Upper lobe of left lung (tissue), 6 donors: ENCODE measurements at regions not wholly inside any gene's neighbourhood (a gene's known extent, or its start where the extent isn't known, plus 50 kb on each side); places are given as distances from the start of the nearest gene placed in this dataset.

Experiments
- ATAC-seq, 2 donors: fragments of 200-7000 bp; cut with Tn5 transposase; one replicate each; pipeline ENCODE4 v1.9.1; 2022; ENCODE audit warnings: mild to moderate bottlenecking in 2 of 2, moderate library complexity in 2 of 2; ENCODE audit not compliant: low FRiP score in 2 of 2
- DNase-seq, 2 donors: peaks; one replicate each; pipeline ENCODE4 v3.0.0-alpha.2; 2019 to 2020
- H3K27ac ChIP-seq, 4 donors: fragments of 200-600 bp; sonication (generic); one replicate each; pipeline ENCODE4 v1.5.1; 2016 to 2019
- H3K27me3 ChIP-seq, 4 donors: fragments of 200-600 bp; sonication (generic); one replicate each; pipeline ENCODE4 v1.5.1; 2017 to 2019
- H3K36me3 ChIP-seq, 4 donors: fragments of 200-600 bp; sonication (generic); one replicate each; pipeline ENCODE4 v1.5.1; 2016 to 2019
- H3K4me1 ChIP-seq, 4 donors: fragments of 200-600 bp; sonication (generic); one replicate each; pipeline ENCODE4 v1.5.1; 2018 to 2019
- H3K4me3 ChIP-seq, 4 donors: fragments of 200-600 bp; sonication (generic); one replicate each; pipeline ENCODE4 v1.5.1; 2017 to 2019; ENCODE audit warnings: mild to moderate bottlenecking in 2 of 4, moderate library complexity in 1 of 4
- H3K9me3 ChIP-seq, 4 donors: fragments of 200-600 bp; sonication (generic); one replicate each; pipeline ENCODE4 v1.5.1; 2018 to 2019
- CTCF ChIP-seq, 6 experiments: fragments of 450-650 bp in 4 of 6; fragments of 200-600 bp in 2 of 6; sonication (generic) in 2 of 6; IDR thresholded peaks; one replicate each; pipeline ENCODE4 v1.5.1; 2016 to 2019; ENCODE audit warnings: antibody characterized with exemption in 6 of 6
- EP300 ChIP-seq, 4 donors: sonication (generic); formaldehyde crosslinking; IDR thresholded peaks; one replicate each; pipeline ENCODE4 v1.5.1; 2017; ENCODE audit warnings: antibody characterized with exemption in 4 of 4, control low read depth in 2 of 4
- POLR2A ChIP-seq, 4 donors: fragments of 450-650 bp; IDR thresholded peaks; one replicate each; pipeline ENCODE4 v1.5.1; 2016 to 2017; ENCODE audit warnings: antibody characterized with exemption in 4 of 4, mild to moderate bottlenecking in 2 of 4
- POLR2AphosphoS5 ChIP-seq, 2 donors: sonication (generic); formaldehyde crosslinking; IDR thresholded peaks; one replicate each; pipeline ENCODE4 v1.5.1; 2017; ENCODE audit warnings: antibody characterized with exemption in 2 of 2
- WGBS, 2 donors: methylation state at CpG; one replicate each; pipeline ENCODE4 v1.1.5; 2017 to 2018; 5-methylcytosine and 5-hydroxymethylcytosine counted together
- donor health status: DM: no; HTN: no; CAD: no; lungs with moderate emphysema.
- donor health status: DM: no; HTN: yes; CAD: no; lungs with severe emphysema.

- Histone ChIP-seq H3K27ac (no peak overlapping the region), H3K36me3 (no peaks in the 10 kb centered on the region), H3K9me3 (no peaks in the 10 kb centered on the region), H3K27me3 (peaks cover 0 to 15% (median 5%) of the 10 kb centered on the region in 4 donors), H3K4me1 (peaks cover 5 to 16% (median 10%) of the 10 kb centered on the region in 4 donors), H3K4me3 (no peak overlapping the region)
- WGBS, 2 donors, result 24 to 25% methylated on average over 11 to 15 of the region's 15 CpGs
- DNase-seq, result no peak
- peak in 1 of 2 donors; percentile 3 for ATAC-seq
- TF ChIP-seq POLR2AphosphoS5 (IDR thresholded peaks at IDR 0.05) (no peak), EP300 (IDR thresholded peaks at IDR 0.05) (no peak), CTCF (IDR thresholded peaks at IDR 0.05) (no peak), POLR2A (IDR thresholded peaks at IDR 0.05) (no peak)
Measured at GRCh38 chr11:70662691-70663098, 264.4 kb downstream of the CTTN start.

GRCh38 chr11:70663815-70664214 is 265.5 kb downstream of the CTTN start:
- Histone ChIP-seq H3K27ac (no peak overlapping the region), H3K27me3 (peaks cover 0 to 15% (median 5%) of the 10 kb centered on the region in 4 donors), H3K9me3 (no peaks in the 10 kb centered on the region), H3K4me1 (peaks cover 5 to 16% (median 10%) of the 10 kb centered on the region in 4 donors), H3K36me3 (no peaks in the 10 kb centered on the region), H3K4me3 (no peak overlapping the region)
- 75 to 89% methylated on average over 3 to 5 of the region's 5 CpGs for WGBS, 2 donors
- TF ChIP-seq EP300 (IDR thresholded peaks at IDR 0.05), result no peak
- no peak for TF ChIP-seq POLR2AphosphoS5 (IDR thresholded peaks at IDR 0.05)
- no peak for TF ChIP-seq POLR2A (IDR thresholded peaks at IDR 0.05)
- TF ChIP-seq CTCF (IDR thresholded peaks at IDR 0.05), result no peak
- no peak for ATAC-seq
- DNase-seq, result no peak

DNA sequence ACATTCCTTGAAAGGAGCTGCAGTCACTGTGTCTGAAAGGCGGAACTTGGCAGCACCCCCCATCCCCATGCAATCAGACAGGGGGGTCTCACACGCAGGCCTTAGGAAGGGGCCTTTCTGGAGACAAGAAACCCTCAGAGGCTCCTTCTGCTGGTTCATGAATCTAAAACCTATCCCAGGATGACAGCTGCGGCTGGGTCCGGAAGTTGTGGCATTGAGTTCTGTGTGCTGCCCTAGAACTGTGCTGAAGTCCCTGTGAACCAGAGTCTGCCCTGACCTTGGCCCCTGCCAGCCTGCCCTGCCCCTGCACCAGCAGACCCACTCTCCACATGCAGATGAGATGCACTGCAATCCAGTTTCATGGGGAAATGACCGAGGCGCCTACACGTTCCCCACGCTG is 268.0 kb downstream of the CTTN start:
- 86 to 90% methylated on average over 5 to 8 of the region's 8 CpGs for WGBS, 2 donors
- TF ChIP-seq CTCF (IDR thresholded peaks at IDR 0.05), result no peak
- TF ChIP-seq EP300 (IDR thresholded peaks at IDR 0.05), result no peak
- TF ChIP-seq POLR2A (IDR thresholded peaks at IDR 0.05), result no peak
- no peak for TF ChIP-seq POLR2AphosphoS5 (IDR thresholded peaks at IDR 0.05)
- no peak overlapping the region for H3K4me3 ChIP-seq
- ATAC-seq (no peak), DNase-seq (no peak)
- peaks cover 5 to 16% (median 12%) of the 10 kb centered on the region in 4 donors for H3K4me1 ChIP-seq
- H3K9me3 ChIP-seq, result no peaks in the 10 kb centered on the region
- H3K36me3 ChIP-seq, result no peaks in the 10 kb centered on the region
- H3K27ac ChIP-seq, result no peak overlapping the region
- peaks cover 0 to 15% (median 4%) of the 10 kb centered on the region in 4 donors for H3K27me3 ChIP-seq

DNA sequence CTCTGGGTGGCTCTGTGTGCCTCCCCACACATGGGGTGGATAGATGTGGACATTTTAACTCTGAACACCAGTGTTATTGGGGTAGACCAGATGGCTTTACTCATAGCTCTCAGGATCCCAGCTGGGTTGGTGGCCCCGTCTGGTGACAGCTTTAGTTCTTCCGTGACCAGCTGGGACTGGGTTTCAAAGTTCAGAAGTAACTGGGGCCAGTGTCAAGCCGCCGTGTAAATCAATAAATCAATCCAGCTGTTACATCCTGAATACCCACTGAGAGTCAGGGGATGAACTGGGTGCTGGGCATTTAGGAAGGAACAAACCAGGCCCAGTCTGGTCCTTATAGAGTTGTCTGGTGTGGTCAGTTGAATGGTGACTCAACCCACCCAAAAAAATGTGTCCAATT is 269.4 kb downstream of the CTTN start:
- Histone ChIP-seq H3K36me3 (no peaks in the 10 kb centered on the region), H3K9me3 (no peaks in the 10 kb centered on the region), H3K27me3 (peaks cover 0 to under 1% (median 0%) of the 10 kb centered on the region in 4 donors), H3K4me3 (no peak overlapping the region), H3K27ac (no peak overlapping the region), H3K4me1 (peaks cover 0 to 4% (median 2%) of the 10 kb centered on the region in 4 donors)
- TF ChIP-seq CTCF (IDR thresholded peaks at IDR 0.05), result no peak
- no peak for TF ChIP-seq EP300 (IDR thresholded peaks at IDR 0.05)
- no peak for TF ChIP-seq POLR2AphosphoS5 (IDR thresholded peaks at IDR 0.05)
- TF ChIP-seq POLR2A (IDR thresholded peaks at IDR 0.05), result no peak
- 58 to 84% methylated on average over 4 of the region's 4 CpGs for whole genome bisulfite sequencing, 2 donors
- no peak for ATAC-seq
- no peak for DNase-seq
